HCT116 (cell line): ENCODE measurements at regions not wholly inside any gene's neighbourhood (a gene's known extent, or its start where the extent isn't known, plus 50 kb on each side); places are given as distances from the start of the nearest gene placed in this dataset.

Experiments used
- EGR1 ChIP-seq: IDR thresholded peaks from 2 replicates; pipeline ENCODE4 v1.6.1; 2012; ENCODE audit warnings: low read depth
- EZH2 ChIP-seq: fragments of 200-600 bp; sonication (generic); IDR thresholded peaks from 2 replicates; pipeline ENCODE4 v1.6.1; 2017; ENCODE audit warnings: antibody characterized with exemption, mixed run types
- EZH2phosphoT487 ChIP-seq: fragments of 200-600 bp; IDR thresholded peaks from 2 replicates; pipeline ENCODE4 v1.6.1; 2018; ENCODE audit warnings: antibody characterized with exemption, borderline replicate concordance
- JUND ChIP-seq: IDR thresholded peaks from 2 replicates; pipeline ENCODE4 v1.6.1; 2012
- POLR2A ChIP-seq: IDR thresholded peaks from 2 replicates; pipeline ENCODE4 v1.7.0; 2011; ENCODE audit warnings: borderline replicate concordance; ENCODE audit not compliant: insufficient read depth, insufficient read length; ENCODE audit errors: extremely low read depth
- POLR2AphosphoS5 ChIP-seq: IDR thresholded peaks from 2 replicates; pipeline ENCODE4 v1.6.1; 2011; ENCODE audit warnings: mild to moderate bottlenecking, low read depth, low read length, moderate library complexity
- RAD21 ChIP-seq: IDR thresholded peaks from 2 replicates; pipeline ENCODE4 v1.6.1; 2012; ENCODE audit warnings: low read depth, mild to moderate bottlenecking
- SIN3A ChIP-seq: IDR thresholded peaks from 2 replicates; pipeline ENCODE4 v1.6.1; 2012; ENCODE audit warnings: low read depth
- SP1 ChIP-seq: IDR thresholded peaks from 2 replicates; pipeline ENCODE4 v1.6.1; 2012; ENCODE audit warnings: low read depth
- TCF7L2 ChIP-seq: IDR thresholded peaks from 2 replicates; pipeline ENCODE4 v1.7.0; 2011; ENCODE audit warnings: borderline replicate concordance, inconsistent platforms; ENCODE audit not compliant: insufficient read depth, insufficient read length; ENCODE audit errors: extremely low read depth
- YY1 ChIP-seq: IDR thresholded peaks from 2 replicates; pipeline ENCODE4 v1.6.1; 2011; ENCODE audit warnings: low read length, low read depth, moderate library complexity, mild to moderate bottlenecking; ENCODE audit not compliant: insufficient replicate concordance; ENCODE audit errors: extremely low read depth
- TF ChIP-seq, protein P1 (sequence below), 3 experiments: fragments of 200-600 bp in 1 of 3; sonication (generic) in 1 of 3; IDR thresholded peaks in 2 of 3; conservative IDR thresholded peaks in 1 of 3; 2 replicates each; pipeline ENCODE4 v1.5.1; 2012 to 2017; ENCODE audit warnings: low read depth in 2 of 3, low read length in 2 of 3, antibody characterized with exemption in 1 of 3, borderline replicate concordance in 1 of 3, control low read depth in 1 of 3, mild to moderate bottlenecking in 1 of 3, mixed read lengths in 1 of 3, mixed run types in 1 of 3, moderate library complexity in 1 of 3; ENCODE audit not compliant: insufficient read depth in 1 of 3
- TF ChIP-seq, protein P2 (sequence below): IDR thresholded peaks from 2 replicates; pipeline ENCODE4 v1.6.1; 2012
- TF ChIP-seq, protein P3 (sequence below): IDR thresholded peaks from 2 replicates; pipeline ENCODE4 v1.6.1; 2012; ENCODE audit warnings: low read depth

DNA sequence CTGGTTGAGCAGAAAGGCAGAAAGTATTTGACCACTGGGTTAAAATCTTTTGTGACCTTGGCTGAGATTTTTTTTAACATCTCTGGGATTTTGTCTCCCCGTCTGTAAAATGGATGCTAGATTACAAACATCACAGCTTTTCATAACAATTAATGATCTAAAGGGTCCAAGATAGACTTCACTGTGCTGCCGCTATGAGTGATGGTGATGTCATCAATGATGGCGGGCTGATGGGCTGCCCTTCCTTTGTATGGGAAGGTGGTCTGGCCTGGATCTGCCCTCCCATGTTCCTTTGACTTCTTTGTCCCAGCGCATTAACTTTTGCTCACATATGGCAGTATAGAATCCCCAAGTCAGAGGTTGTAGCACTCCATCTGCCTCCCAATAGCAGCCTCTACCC, 116.7 kb downstream of the IRX5 start:
- TF ChIP-seq, protein P1, sequence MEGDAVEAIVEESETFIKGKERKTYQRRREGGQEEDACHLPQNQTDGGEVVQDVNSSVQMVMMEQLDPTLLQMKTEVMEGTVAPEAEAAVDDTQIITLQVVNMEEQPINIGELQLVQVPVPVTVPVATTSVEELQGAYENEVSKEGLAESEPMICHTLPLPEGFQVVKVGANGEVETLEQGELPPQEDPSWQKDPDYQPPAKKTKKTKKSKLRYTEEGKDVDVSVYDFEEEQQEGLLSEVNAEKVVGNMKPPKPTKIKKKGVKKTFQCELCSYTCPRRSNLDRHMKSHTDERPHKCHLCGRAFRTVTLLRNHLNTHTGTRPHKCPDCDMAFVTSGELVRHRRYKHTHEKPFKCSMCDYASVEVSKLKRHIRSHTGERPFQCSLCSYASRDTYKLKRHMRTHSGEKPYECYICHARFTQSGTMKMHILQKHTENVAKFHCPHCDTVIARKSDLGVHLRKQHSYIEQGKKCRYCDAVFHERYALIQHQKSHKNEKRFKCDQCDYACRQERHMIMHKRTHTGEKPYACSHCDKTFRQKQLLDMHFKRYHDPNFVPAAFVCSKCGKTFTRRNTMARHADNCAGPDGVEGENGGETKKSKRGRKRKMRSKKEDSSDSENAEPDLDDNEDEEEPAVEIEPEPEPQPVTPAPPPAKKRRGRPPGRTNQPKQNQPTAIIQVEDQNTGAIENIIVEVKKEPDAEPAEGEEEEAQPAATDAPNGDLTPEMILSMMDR (IDR thresholded peaks at IDR 0.05 in 2 of 3, conservative IDR thresholded peaks at IDR 0.05 in 1 of 3; ENCODE audit: borderline replicate concordance in 1 of 3, insufficient read depth in 1 of 3, low read depth in 2 of 3, low read length in 2 of 3) = no peak
- TF ChIP-seq POLR2AphosphoS5 (no peak), RAD21 (no peak), SP1 (no peak), EZH2phosphoT487 (no peak), SIN3A (no peak), JUND (no peak), TCF7L2 (no peak), POLR2A (no peak), YY1 (no peak), EGR1 (no peak), EZH2 (no peak)
- TF ChIP-seq, protein P2, sequence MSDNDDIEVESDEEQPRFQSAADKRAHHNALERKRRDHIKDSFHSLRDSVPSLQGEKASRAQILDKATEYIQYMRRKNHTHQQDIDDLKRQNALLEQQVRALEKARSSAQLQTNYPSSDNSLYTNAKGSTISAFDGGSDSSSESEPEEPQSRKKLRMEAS = no peak
- TF ChIP-seq, protein P3, sequence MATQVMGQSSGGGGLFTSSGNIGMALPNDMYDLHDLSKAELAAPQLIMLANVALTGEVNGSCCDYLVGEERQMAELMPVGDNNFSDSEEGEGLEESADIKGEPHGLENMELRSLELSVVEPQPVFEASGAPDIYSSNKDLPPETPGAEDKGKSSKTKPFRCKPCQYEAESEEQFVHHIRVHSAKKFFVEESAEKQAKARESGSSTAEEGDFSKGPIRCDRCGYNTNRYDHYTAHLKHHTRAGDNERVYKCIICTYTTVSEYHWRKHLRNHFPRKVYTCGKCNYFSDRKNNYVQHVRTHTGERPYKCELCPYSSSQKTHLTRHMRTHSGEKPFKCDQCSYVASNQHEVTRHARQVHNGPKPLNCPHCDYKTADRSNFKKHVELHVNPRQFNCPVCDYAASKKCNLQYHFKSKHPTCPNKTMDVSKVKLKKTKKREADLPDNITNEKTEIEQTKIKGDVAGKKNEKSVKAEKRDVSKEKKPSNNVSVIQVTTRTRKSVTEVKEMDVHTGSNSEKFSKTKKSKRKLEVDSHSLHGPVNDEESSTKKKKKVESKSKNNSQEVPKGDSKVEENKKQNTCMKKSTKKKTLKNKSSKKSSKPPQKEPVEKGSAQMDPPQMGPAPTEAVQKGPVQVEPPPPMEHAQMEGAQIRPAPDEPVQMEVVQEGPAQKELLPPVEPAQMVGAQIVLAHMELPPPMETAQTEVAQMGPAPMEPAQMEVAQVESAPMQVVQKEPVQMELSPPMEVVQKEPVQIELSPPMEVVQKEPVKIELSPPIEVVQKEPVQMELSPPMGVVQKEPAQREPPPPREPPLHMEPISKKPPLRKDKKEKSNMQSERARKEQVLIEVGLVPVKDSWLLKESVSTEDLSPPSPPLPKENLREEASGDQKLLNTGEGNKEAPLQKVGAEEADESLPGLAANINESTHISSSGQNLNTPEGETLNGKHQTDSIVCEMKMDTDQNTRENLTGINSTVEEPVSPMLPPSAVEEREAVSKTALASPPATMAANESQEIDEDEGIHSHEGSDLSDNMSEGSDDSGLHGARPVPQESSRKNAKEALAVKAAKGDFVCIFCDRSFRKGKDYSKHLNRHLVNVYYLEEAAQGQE = no peak
